ENCODE measurements at regions not wholly inside any gene's neighbourhood (a gene's known extent, or its start where the extent isn't known, plus 50 kb on each side); places are given as distances from the start of the nearest gene placed in this dataset.

- no peak for TF ChIP-seq EZH2 (IDR thresholded peaks at IDR 0.05; ENCODE audit: borderline replicate concordance, low read depth, low read length, severe bottlenecking)
- no peak for TF ChIP-seq CTCF (IDR thresholded peaks at IDR 0.05; ENCODE audit: borderline replicate concordance, extremely low read depth, low read length, poor library complexity, severe bottlenecking)
These were observed 225.1 kb upstream of the SALL3 start for GRCh38 chr18:78754311-78755043.

Data from DND-41 (cell line).